Gastroesophageal sphincter (tissue), 3 donors: ENCODE measurements at regions not wholly inside any gene's neighbourhood (a gene's known extent, or its start where the extent isn't known, plus 50 kb on each side); places are given as distances from the start of the nearest gene placed in this dataset.

Source experiments
- CTCF ChIP-seq, 4 experiments: fragments of 200-600 bp in 2 of 4; fragments of 450-650 bp in 2 of 4; sonication (generic) in 1 of 4; IDR thresholded peaks; one replicate each; pipeline ENCODE4 v1.5.1; 2017 to 2019; ENCODE audit warnings: antibody characterized with exemption in 4 of 4, mild to moderate bottlenecking in 2 of 4, moderate library complexity in 2 of 4
- EP300 ChIP-seq: sonication (generic); formaldehyde crosslinking; IDR thresholded peaks from one replicate; pipeline ENCODE4 v1.6.1; 2017; ENCODE audit warnings: antibody characterized with exemption, mild to moderate bottlenecking
- POLR2A ChIP-seq, 2 donors: fragments of 450-650 bp; IDR thresholded peaks; one replicate each; pipeline ENCODE4 v1.6.1; 2017; ENCODE audit warnings: antibody characterized with exemption in 2 of 2, mild to moderate bottlenecking in 2 of 2, moderate library complexity in 1 of 2
- POLR2AphosphoS5 ChIP-seq: sonication (generic); formaldehyde crosslinking; IDR thresholded peaks from one replicate; pipeline ENCODE4 v1.6.1; 2017; ENCODE audit warnings: antibody characterized with exemption

GRCh38 chr1:204792354-204792692, 78.3 kb upstream of the NFASC start:
- TF ChIP-seq CTCF (IDR thresholded peaks at IDR 0.05) (no peak), POLR2AphosphoS5 (no peak), EP300 (no peak), POLR2A (IDR thresholded peaks at IDR 0.05) (no peak)
